ENCODE measurements at regions not wholly inside any gene's neighbourhood (a gene's known extent, or its start where the extent isn't known, plus 50 kb on each side); places are given as distances from the start of the nearest gene placed in this dataset.

GRCh38 chr6:169885831-169886230, 134.4 kb downstream of the ERMARD start (continued):
- no peak for TF ChIP-seq TAF1 (IDR thresholded peaks at IDR 0.05; ENCODE audit: borderline replicate concordance, low read depth, low read length)
- no peak for TF ChIP-seq NFIC (IDR thresholded peaks at IDR 0.05; ENCODE audit: borderline replicate concordance)
- no peak for TF ChIP-seq SIN3A (IDR thresholded peaks at IDR 0.05; ENCODE audit: borderline replicate concordance, low read depth, low read length)
- no peak for TF ChIP-seq FOSL2 (IDR thresholded peaks at IDR 0.05; ENCODE audit: borderline replicate concordance, low read depth)
- TF ChIP-seq, protein P1, sequence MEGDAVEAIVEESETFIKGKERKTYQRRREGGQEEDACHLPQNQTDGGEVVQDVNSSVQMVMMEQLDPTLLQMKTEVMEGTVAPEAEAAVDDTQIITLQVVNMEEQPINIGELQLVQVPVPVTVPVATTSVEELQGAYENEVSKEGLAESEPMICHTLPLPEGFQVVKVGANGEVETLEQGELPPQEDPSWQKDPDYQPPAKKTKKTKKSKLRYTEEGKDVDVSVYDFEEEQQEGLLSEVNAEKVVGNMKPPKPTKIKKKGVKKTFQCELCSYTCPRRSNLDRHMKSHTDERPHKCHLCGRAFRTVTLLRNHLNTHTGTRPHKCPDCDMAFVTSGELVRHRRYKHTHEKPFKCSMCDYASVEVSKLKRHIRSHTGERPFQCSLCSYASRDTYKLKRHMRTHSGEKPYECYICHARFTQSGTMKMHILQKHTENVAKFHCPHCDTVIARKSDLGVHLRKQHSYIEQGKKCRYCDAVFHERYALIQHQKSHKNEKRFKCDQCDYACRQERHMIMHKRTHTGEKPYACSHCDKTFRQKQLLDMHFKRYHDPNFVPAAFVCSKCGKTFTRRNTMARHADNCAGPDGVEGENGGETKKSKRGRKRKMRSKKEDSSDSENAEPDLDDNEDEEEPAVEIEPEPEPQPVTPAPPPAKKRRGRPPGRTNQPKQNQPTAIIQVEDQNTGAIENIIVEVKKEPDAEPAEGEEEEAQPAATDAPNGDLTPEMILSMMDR (IDR thresholded peaks at IDR 0.05) = no peak
- TF ChIP-seq, protein P2, sequence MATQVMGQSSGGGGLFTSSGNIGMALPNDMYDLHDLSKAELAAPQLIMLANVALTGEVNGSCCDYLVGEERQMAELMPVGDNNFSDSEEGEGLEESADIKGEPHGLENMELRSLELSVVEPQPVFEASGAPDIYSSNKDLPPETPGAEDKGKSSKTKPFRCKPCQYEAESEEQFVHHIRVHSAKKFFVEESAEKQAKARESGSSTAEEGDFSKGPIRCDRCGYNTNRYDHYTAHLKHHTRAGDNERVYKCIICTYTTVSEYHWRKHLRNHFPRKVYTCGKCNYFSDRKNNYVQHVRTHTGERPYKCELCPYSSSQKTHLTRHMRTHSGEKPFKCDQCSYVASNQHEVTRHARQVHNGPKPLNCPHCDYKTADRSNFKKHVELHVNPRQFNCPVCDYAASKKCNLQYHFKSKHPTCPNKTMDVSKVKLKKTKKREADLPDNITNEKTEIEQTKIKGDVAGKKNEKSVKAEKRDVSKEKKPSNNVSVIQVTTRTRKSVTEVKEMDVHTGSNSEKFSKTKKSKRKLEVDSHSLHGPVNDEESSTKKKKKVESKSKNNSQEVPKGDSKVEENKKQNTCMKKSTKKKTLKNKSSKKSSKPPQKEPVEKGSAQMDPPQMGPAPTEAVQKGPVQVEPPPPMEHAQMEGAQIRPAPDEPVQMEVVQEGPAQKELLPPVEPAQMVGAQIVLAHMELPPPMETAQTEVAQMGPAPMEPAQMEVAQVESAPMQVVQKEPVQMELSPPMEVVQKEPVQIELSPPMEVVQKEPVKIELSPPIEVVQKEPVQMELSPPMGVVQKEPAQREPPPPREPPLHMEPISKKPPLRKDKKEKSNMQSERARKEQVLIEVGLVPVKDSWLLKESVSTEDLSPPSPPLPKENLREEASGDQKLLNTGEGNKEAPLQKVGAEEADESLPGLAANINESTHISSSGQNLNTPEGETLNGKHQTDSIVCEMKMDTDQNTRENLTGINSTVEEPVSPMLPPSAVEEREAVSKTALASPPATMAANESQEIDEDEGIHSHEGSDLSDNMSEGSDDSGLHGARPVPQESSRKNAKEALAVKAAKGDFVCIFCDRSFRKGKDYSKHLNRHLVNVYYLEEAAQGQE (IDR thresholded peaks at IDR 0.05; ENCODE audit: low read depth, low read length) = no peak
- no peak for TF ChIP-seq YY1 (IDR thresholded peaks at IDR 0.05; ENCODE audit: low read depth)

GRCh38 chr6:169885131-169885530, 133.7 kb downstream of the ERMARD start:
- H3K9me3 ChIP-seq = no peaks in the 10 kb centered on the region
- POLR2A ChIA-PET = no interaction called here
- no peaks in the 10 kb centered on the region for H3K79me2 ChIP-seq (ENCODE audit: insufficient read depth)
- H3K4me1 ChIP-seq (ENCODE audit: control insufficient read depth in 1 of 2, insufficient read depth in 2 of 2, low read depth in 1 of 2, low read length in 1 of 2) = peaks cover 0 to 7% of the 10 kb centered on the region in 2 experiments; a peak in 1 of 4 replicates
- H3K9me2 ChIP-seq = no peaks in the 10 kb centered on the region
- H3K36me3 ChIP-seq (replicated peaks in 1 of 2; ENCODE audit: control insufficient read depth in 1 of 2, insufficient read depth in 2 of 2, low read length in 1 of 2) = no peaks in the 10 kb centered on the region
- DNase-seq = no peak
- CTCF ChIA-PET = no interaction called here
- H3K27ac ChIP-seq (ENCODE audit: low read depth in 2 of 2, low read length in 1 of 2) = no peak overlapping the region
- no peak overlapping the region for H3K9ac ChIP-seq
- no peaks in the 10 kb centered on the region for H3F3A ChIP-seq (replicated peaks; ENCODE audit: insufficient read depth)
- H3K27me3 ChIP-seq (ENCODE audit: insufficient read depth) = no peaks in the 10 kb centered on the region
- TF ChIP-seq EP300 (IDR thresholded peaks at IDR 0.05; ENCODE audit: borderline replicate concordance in 1 of 2, low read depth in 1 of 2, low read length in 1 of 2) = no peak
- no peak for TF ChIP-seq FOSL2 (IDR thresholded peaks at IDR 0.05; ENCODE audit: borderline replicate concordance, low read depth)
- no peak for TF ChIP-seq MEF2A (IDR thresholded peaks at IDR 0.05; ENCODE audit: borderline replicate concordance, low read depth)
- no peak for TF ChIP-seq RFX5 (IDR thresholded peaks at IDR 0.05; ENCODE audit: low read length)
- no peaks in the 10 kb centered on the region for H4K20me1 ChIP-seq (ENCODE audit: insufficient read depth)
- no peak overlapping the region for H3K4me2 ChIP-seq
- no peak overlapping the region for H2AFZ ChIP-seq (ENCODE audit: low read depth)
- H3K4me3 ChIP-seq (ENCODE audit: low read depth in 2 of 2, low read length in 1 of 2) = no peak overlapping the region

DNA sequence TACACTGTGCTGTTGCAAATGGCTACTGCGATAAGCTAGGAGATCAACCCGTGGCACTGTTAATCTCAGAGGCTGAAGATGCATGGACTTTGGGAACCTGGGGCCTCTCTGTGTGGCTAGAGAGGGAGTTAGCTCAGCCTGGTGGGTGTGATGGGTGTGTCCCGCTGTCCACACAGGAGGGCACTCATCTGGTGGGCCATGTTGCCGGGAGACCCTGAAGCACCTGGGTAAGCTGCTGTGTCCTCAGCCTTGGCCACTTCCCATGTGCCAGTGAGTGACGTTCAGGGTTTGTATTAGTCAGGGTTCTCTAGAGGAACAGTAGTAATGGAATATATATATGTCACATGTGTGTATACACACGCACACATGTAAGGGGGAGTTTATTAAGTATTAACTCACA, 132.7 kb downstream of the ERMARD start:
- H3K9ac ChIP-seq = no peak overlapping the region
- no peak overlapping the region for H3K4me2 ChIP-seq
- H3K79me2 ChIP-seq (ENCODE audit: insufficient read depth) = no peaks in the 10 kb centered on the region
- H3K9me2 ChIP-seq = no peaks in the 10 kb centered on the region
- H3K4me1 ChIP-seq (ENCODE audit: control insufficient read depth in 1 of 2, insufficient read depth in 2 of 2, low read depth in 1 of 2, low read length in 1 of 2) = no peaks in the 10 kb centered on the region
- no peaks in the 10 kb centered on the region for H3K27me3 ChIP-seq (ENCODE audit: insufficient read depth)
- no peaks in the 10 kb centered on the region for H3F3A ChIP-seq (replicated peaks; ENCODE audit: insufficient read depth)
- no peak overlapping the region for H2AFZ ChIP-seq (ENCODE audit: low read depth)
- DNase-seq = peak; percentile 1
- ChIA-PET POLR2A (no interaction called here), CTCF (interaction anchor here (1.0 to 1.1 kb wide), 2 partner anchors 11 to 1976 kb away, joined by 3 read pairs; no protein-coding TSS in a partner anchor)
- H3K27ac ChIP-seq (ENCODE audit: low read depth in 2 of 2, low read length in 1 of 2) = no peak overlapping the region
- no peaks in the 10 kb centered on the region for H3K9me3 ChIP-seq
- no peaks in the 10 kb centered on the region for H4K20me1 ChIP-seq (ENCODE audit: insufficient read depth)
- no peaks in the 10 kb centered on the region for H3K36me3 ChIP-seq (replicated peaks in 1 of 2; ENCODE audit: control insufficient read depth in 1 of 2, insufficient read depth in 2 of 2, low read length in 1 of 2)
- 31% methylated on average over 6 of the region's 6 CpGs for WGBS (ENCODE audit: low lambda C conversion rate)
- no peak overlapping the region for H3K4me3 ChIP-seq (ENCODE audit: low read depth in 2 of 2, low read length in 1 of 2)
- TF ChIP-seq EP300 (IDR thresholded peaks at IDR 0.05; ENCODE audit: borderline replicate concordance in 1 of 2, low read depth in 1 of 2, low read length in 1 of 2) (no peak), MAX (IDR thresholded peaks at IDR 0.05; ENCODE audit: low read depth) (no peak), USF2 (IDR thresholded peaks at IDR 0.05; ENCODE audit: borderline replicate concordance, low read depth, low read length) (no peak), RCOR1 (IDR thresholded peaks at IDR 0.05; ENCODE audit: low read length) (no peak), TAF1 (IDR thresholded peaks at IDR 0.05; ENCODE audit: borderline replicate concordance, low read depth, low read length) (no peak), SIN3A (IDR thresholded peaks at IDR 0.05; ENCODE audit: borderline replicate concordance, low read depth, low read length) (no peak), PBX3 (IDR thresholded peaks at IDR 0.05) (no peak), FOXM1 (IDR thresholded peaks at IDR 0.05; ENCODE audit: low read depth) (no peak)
- TF ChIP-seq, protein P3, sequence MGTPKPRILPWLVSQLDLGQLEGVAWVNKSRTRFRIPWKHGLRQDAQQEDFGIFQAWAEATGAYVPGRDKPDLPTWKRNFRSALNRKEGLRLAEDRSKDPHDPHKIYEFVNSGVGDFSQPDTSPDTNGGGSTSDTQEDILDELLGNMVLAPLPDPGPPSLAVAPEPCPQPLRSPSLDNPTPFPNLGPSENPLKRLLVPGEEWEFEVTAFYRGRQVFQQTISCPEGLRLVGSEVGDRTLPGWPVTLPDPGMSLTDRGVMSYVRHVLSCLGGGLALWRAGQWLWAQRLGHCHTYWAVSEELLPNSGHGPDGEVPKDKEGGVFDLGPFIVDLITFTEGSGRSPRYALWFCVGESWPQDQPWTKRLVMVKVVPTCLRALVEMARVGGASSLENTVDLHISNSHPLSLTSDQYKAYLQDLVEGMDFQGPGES (IDR thresholded peaks at IDR 0.05; ENCODE audit: low read depth, low read length) = no peak

All from SK-N-SH (cell line).